HG02623 (cell line): ENCODE measurements at regions not wholly inside any gene's neighbourhood (a gene's known extent, or its start where the extent isn't known, plus 50 kb on each side); places are given as distances from the start of the nearest gene placed in this dataset.

Source experiments
- ATAC-seq: cut with Tn5 transposase; IDR thresholded peaks from one replicate; pipeline ENCODE4 v1.9.1; 2021; ENCODE audit warnings: moderate library complexity; ENCODE audit not compliant: unreplicated experiment

GRCh38 chr3:30162579-30162978 lies 443.8 kb upstream of the TGFBR2 start:
- no peak for ATAC-seq

- ATAC-seq = no peak
These were observed 439.9 kb upstream of the TGFBR2 start for GRCh38 chr3:30166535-30166934.

GRCh38 chr3:30167541-30168011 lies 438.8 kb upstream of the TGFBR2 start:
- ATAC-seq = no peak

GRCh38 chr3:30169487-30169886 lies 436.9 kb upstream of the TGFBR2 start:
- no peak for ATAC-seq

GRCh38 chr3:30170681-30171438 lies 435.5 kb upstream of the TGFBR2 start:
- ATAC-seq = no peak

DNA sequence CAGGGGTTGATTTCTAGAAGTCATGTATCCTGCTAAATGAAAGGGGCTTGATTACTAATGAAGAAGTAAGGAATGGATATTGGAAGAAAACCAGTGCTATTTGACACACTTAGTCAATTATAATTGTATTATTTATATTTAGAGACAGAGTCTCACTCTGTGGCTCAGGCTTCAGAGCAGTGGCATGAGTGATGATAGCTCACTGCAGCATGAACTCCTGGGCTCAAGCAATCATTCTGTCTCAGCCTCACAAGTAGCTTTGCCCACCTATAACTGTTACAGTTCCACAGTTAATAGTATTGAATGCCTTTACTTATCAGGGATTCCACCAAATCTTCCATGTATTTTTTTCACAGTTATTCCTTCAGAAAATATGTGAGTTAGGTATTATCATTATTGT lies 432.0 kb upstream of the TGFBR2 start:
- ATAC-seq = no peak

- no peak for ATAC-seq
These were observed 425.9 kb upstream of the TGFBR2 start for GRCh38 chr3:30180310-30181177.

- ATAC-seq = no peak
These were observed 425.3 kb upstream of the TGFBR2 start for GRCh38 chr3:30181178-30181465.

- no peak for ATAC-seq
These were observed 424.8 kb upstream of the TGFBR2 start for GRCh38 chr3:30181581-30181980.

- no peak for ATAC-seq
These were observed 423.0 kb upstream of the TGFBR2 start for GRCh38 chr3:30183421-30183820.

DNA sequence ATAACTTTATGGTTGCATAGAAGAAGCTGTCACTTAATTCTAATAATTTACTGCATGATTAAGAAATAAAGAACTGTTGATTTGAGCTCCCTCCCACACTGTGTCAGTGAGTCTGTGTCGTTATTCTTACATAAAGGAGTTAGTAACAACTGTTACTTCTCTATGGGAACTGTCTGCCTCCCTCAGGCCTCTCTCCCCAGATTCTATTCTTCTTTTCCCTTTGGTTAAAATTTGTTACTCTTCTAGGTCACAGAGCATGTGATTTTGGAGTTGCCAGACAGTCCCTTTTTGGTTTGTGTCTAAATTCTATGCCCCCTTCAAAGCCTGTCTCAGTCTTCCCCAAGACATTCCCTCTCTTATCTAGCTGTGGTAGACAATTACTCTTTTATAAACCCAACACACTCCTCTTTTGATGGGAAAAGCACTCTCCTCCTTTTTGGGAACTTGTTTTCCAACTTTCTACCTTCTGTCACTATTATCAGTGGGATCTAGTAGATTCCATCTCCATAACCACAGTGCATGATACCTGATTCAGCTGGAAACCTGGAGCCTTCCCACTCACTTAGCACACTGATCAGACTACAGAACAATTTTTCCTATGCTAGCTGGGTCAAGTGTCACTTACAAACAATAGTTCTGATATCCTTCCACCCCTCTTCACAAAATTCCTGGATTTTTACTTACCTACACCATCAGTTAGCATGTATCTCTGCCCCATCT lies 422.1 kb upstream of the TGFBR2 start:
- no peak for ATAC-seq

- no peak for ATAC-seq
These were observed 420.5 kb upstream of the TGFBR2 start for GRCh38 chr3:30185872-30186271.

- no peak for ATAC-seq
These were observed 419.6 kb upstream of the TGFBR2 start for GRCh38 chr3:30186741-30187219.

- ATAC-seq = no peak
These were observed 419.0 kb upstream of the TGFBR2 start for GRCh38 chr3:30187366-30187765.

GRCh38 chr3:30188713-30189112 lies 417.7 kb upstream of the TGFBR2 start:
- ATAC-seq = no peak

- no peak for ATAC-seq
These were observed 416.5 kb upstream of the TGFBR2 start for GRCh38 chr3:30189900-30190299.

- no peak for ATAC-seq
These were observed 412.8 kb upstream of the TGFBR2 start for GRCh38 chr3:30193625-30194044.

DNA sequence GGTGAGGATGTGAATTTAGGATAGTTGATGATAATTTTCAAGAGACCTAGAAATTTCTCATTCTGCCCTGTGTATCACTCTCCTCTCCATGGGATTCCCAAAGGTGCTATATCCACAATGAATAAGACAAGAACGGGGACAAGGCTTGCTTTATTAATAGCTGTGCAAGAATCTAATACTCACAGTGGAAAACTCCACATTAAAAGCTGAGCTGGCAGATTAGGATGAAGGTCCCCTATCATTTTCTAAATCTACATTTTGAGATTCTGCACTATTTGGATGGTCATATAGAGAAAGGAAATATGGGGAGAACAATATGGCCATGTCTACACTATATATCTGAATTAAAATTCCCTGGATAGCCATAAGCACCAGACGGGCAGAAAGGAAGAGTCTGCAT lies 411.0 kb upstream of the TGFBR2 start:
- ATAC-seq = no peak

DNA sequence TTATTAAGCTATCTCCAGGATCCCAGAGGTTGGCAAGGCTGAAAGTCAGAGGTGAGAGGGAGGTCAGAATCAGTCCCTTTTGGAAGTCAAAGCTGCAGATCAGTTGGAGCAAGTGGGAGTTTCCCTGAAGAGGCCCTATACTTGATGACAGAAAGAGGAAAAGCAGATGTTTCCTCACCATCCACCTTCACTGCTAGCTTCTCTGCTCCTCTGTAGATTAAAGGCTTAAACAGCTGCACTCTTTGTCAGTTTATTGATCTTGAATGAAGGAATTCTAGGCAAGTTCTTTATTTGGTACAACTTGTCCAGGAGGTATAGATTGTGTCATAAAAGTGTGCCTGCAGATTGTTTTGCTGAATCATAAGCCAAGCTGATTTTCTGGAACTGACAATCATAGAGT lies 408.2 kb upstream of the TGFBR2 start:
- ATAC-seq = no peak

GRCh38 chr3:30199096-30199759 lies 407.2 kb upstream of the TGFBR2 start:
- peak; percentile 89 for ATAC-seq

GRCh38 chr3:30199855-30200254 lies 406.5 kb upstream of the TGFBR2 start:
- no peak for ATAC-seq
